ENCODE measurements at regions not wholly inside any gene's neighbourhood (a gene's known extent, or its start where the extent isn't known, plus 50 kb on each side); places are given as distances from the start of the nearest gene placed in this dataset.

DNA sequence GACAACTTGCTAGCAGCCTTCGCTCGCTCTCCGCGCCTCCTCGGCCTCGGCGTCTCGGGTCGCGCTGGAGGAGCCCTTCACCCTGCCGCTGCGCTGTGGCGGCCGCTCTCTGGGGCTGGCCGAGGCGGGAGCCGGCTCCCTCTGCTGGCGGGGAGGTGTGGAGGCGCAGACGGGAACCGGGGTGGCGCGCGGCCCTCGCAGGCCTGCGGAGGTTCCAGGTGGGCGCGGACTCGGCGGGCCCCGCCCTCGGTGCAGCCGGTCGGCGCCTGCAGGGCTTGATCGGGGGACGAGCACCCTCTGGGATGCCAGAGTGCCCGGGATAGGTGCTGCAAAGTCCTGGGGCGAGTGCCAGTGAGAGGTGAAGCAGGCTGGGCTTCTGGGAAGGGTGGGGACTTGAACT lies 989.9 kb downstream of the ROBO2 start:
- Histone ChIP-seq H3K4me3 (replicated peaks in 1 of 3; ENCODE audit: insufficient read depth in 1 of 3, low read depth in 2 of 3, low read length in 3 of 3) (no peak overlapping the region), H3K9me3 (ENCODE audit: low read length) (no peaks in the 10 kb centered on the region), H3K27ac (ENCODE audit: extremely low read length, insufficient read depth, low read length) (no peak overlapping the region), H2AFZ (ENCODE audit: low read length) (no peak overlapping the region), H3K36me3 (replicated peaks in 1 of 2; ENCODE audit: control insufficient read depth in 1 of 2, insufficient read depth in 2 of 2, low read length in 2 of 2) (no peaks in the 10 kb centered on the region), H4K20me1 (ENCODE audit: insufficient read depth, low read length) (no peaks in the 10 kb centered on the region), H3K79me2 (ENCODE audit: insufficient read depth, low read length) (no peaks in the 10 kb centered on the region), H3K4me1 (ENCODE audit: insufficient read depth, low read length) (no peaks in the 10 kb centered on the region), H3K9ac (ENCODE audit: insufficient read depth, low read depth, low read length) (no peak overlapping the region), H3K27me3 (ENCODE audit: control insufficient read depth in 1 of 2, insufficient read depth in 2 of 2, low read length in 2 of 2) (no peaks in the 10 kb centered on the region), H3K4me2 (ENCODE audit: low read depth, low read length) (no peak overlapping the region)
- WGBS (ENCODE audit: low lambda C conversion rate) = 89% methylated on average over 35 of the region's 39 CpGs
- no TSS peak for BruUV-seq (replicated peaks)
- in situ Hi-C loops (cut with HindIII; ENCODE audit: extremely low pct_ligation_motif_present, low pct_unique_long_range_greater_than_20kb) (no loop called here), intact Hi-C loops (cut with micrococcal nuclease; ENCODE audit: unreplicated experiment) (no loop called here)
- ATAC-seq (no peak), DNase-seq (ENCODE audit: low spot score) (no peak), FAIRE-seq (no peak)
- ChIA-PET POLR2A (no interaction called here), CTCF (ENCODE audit: low intra/inter-chr PET ratio, low total read pairs) (no interaction called here)
- TF ChIP-seq REPIN1 (CRISPR knock-in tag; IDR thresholded peaks at IDR 0.05; ENCODE audit: borderline replicate concordance, low read depth) (no peak), ZNF704 (CRISPR knock-in tag; IDR thresholded peaks at IDR 0.05; ENCODE audit: borderline replicate concordance) (no peak), SRSF9 (IDR thresholded peaks at IDR 0.05; ENCODE audit: borderline replicate concordance, insufficient read depth, low read depth, low read length, poor library complexity, severe bottlenecking) (no peak), RELA (CRISPR knock-in tag; IDR thresholded peaks at IDR 0.05) (no peak), REL (CRISPR knock-in tag; conservative IDR thresholded peaks at IDR 0.05) (no peak), SMAD3 (CRISPR knock-in tag; IDR thresholded peaks at IDR 0.05) (no peak), CCAR2 (optimal IDR thresholded peaks at IDR 0.05; ENCODE audit: low read depth, low read length) (no peak), MEIS1 (CRISPR knock-in tag; IDR thresholded peaks at IDR 0.05; ENCODE audit: borderline replicate concordance) (no peak), ZBTB21 (CRISPR knock-in tag; IDR thresholded peaks at IDR 0.05) (no peak), NR2F2 (IDR thresholded peaks at IDR 0.05; ENCODE audit: borderline replicate concordance, low read depth) (no peak), POLR2AphosphoS5 (IDR thresholded peaks at IDR 0.05; ENCODE audit: low read depth, low read length) (no peak), ZNF75D (CRISPR knock-in tag; IDR thresholded peaks at IDR 0.05; ENCODE audit: borderline replicate concordance) (no peak), ONECUT2 (CRISPR knock-in tag; IDR thresholded peaks at IDR 0.05) (no peak)
